NOMO-1 treated with DMSO at 0.1 percent for 48 hours (cell line): ENCODE measurements at regions not wholly inside any gene's neighbourhood (a gene's known extent, or its start where the extent isn't known, plus 50 kb on each side); places are given as distances from the start of the nearest gene placed in this dataset.
"Not testable (repeated sequence)": the region's sequence is repeated elsewhere in the genome, so short reads cannot be mapped to it uniquely, and the experiment has no call there.

Experiments used
- DNase-seq: peaks from one replicate; lab custom pipeline; 2025; ENCODE audit not compliant: unreplicated experiment; lab: John Stamatoyannopoulos, UW

GRCh38 chr6:49001856-49002541, 461.1 kb downstream of the MMUT start:
- no peak for DNase-seq

GRCh38 chr6:48998574-48998973, 464.5 kb downstream of the MMUT start:
- no peak for DNase-seq

GRCh38 chr6:48996461-48997119, 466.5 kb downstream of the MMUT start:
- no peak for DNase-seq

- no peak for DNase-seq
Observed at GRCh38 chr6:48994811-48995210, 468.2 kb downstream of the MMUT start.

- no peak for DNase-seq
Observed at GRCh38 chr6:48990739-48991138, 472.3 kb downstream of the MMUT start.

- no peak for DNase-seq
Observed at GRCh38 chr6:48986845-48987244, 476.2 kb downstream of the MMUT start.

GRCh38 chr6:48986105-48986504, 476.9 kb downstream of the MMUT start:
- DNase-seq: no peak

GRCh38 chr6:48985025-48985424, 478.0 kb downstream of the MMUT start:
- DNase-seq: no peak

GRCh38 chr6:48983968-48984367, 479.1 kb downstream of the MMUT start:
- not testable (repeated sequence) for DNase-seq

GRCh38 chr6:48983377-48983776, 479.7 kb downstream of the MMUT start:
- DNase-seq: no peak

- DNase-seq: no peak
Observed at GRCh38 chr6:48979806-48980205, 483.2 kb downstream of the MMUT start.

GRCh38 chr6:48979085-48979484, 484.0 kb downstream of the MMUT start:
- no peak for DNase-seq

GRCh38 chr6:48978016-48978415, 485.0 kb downstream of the MMUT start:
- no peak for DNase-seq

- no peak for DNase-seq
Observed at GRCh38 chr6:48977573-48977972, 485.5 kb downstream of the MMUT start.

- no peak for DNase-seq
Observed at GRCh38 chr6:48973491-48973890, 489.6 kb downstream of the MMUT start.

- DNase-seq: no peak
Observed at GRCh38 chr6:48961781-48962415, 501.2 kb downstream of the MMUT start.

- no peak for DNase-seq
Observed at GRCh38 chr6:48959251-48960060, 503.6 kb downstream of the MMUT start.

GRCh38 chr6:48957781-48958180, 505.3 kb downstream of the MMUT start:
- DNase-seq: no peak

GRCh38 chr6:48951917-48952316, 511.1 kb downstream of the MMUT start:
- no peak for DNase-seq

- DNase-seq: not testable (repeated sequence)
Observed at GRCh38 chr6:48944276-48944675, 518.8 kb downstream of the MMUT start.

- DNase-seq: no peak
Observed at GRCh38 chr6:48933136-48933535, 529.9 kb downstream of the MMUT start.
